SK-N-SH (cell line): ENCODE measurements at regions not wholly inside any gene's neighbourhood (a gene's known extent, or its start where the extent isn't known, plus 50 kb on each side); places are given as distances from the start of the nearest gene placed in this dataset.

Experiments used
- CTCF ChIA-PET: fragments of 300-600, 350-600 bp; formaldehyde crosslinking; extraction: SDS; loops from one replicate; lab custom pipeline; 2021; lab: Yijun Ruan, JAX
- POLR2A ChIA-PET: fragments of 350-600 bp; sonication (Branson Sonifier 250); formaldehyde crosslinking; extraction: SDS; loops from one replicate; lab custom pipeline; 2020; ENCODE audit warnings: antibody characterized with exemption, inconsistent platforms; lab: Yijun Ruan, JAX
- DNase-seq: peaks from one replicate; pipeline ENCODE4 v3.0.0; 2012
- H2AFZ ChIP-seq: fragments of 200-600 bp; sonication (generic); 2 replicates; pipeline ENCODE4 v1.8.1; 2016; ENCODE audit warnings: antibody characterized with exemption, mild to moderate bottlenecking, low read depth
- H3F3A ChIP-seq: fragments of 200-600 bp; sonication (generic); replicated peaks from 2 replicates; pipeline ENCODE3; 2016; ENCODE audit warnings: antibody characterized with exemption, mild to moderate bottlenecking; ENCODE audit not compliant: insufficient read depth
- H3K27ac ChIP-seq, 2 experiments: fragments of 200-500 bp in 1 of 2; fragments of 200-600 bp in 1 of 2; sonication (Bioruptor generic) in 1 of 2; sonication (generic), shearing (Covaris generic) in 1 of 2; 2 replicates each; pipeline versions ENCODE4 v1.5.1 to v1.6.1; 2014 to 2016; ENCODE audit warnings: low read depth in 2 of 2, inconsistent platforms in 1 of 2, low read length in 1 of 2, mild to moderate bottlenecking in 1 of 2, mixed read lengths in 1 of 2
- H3K27me3 ChIP-seq: fragments of 200-600 bp; sonication (generic), shearing (Covaris generic); 2 replicates; pipeline ENCODE4 v1.6.1; 2016; ENCODE audit warnings: mixed run types; ENCODE audit not compliant: insufficient read depth
- H3K36me3 ChIP-seq, 2 experiments: fragments of 200-500 bp in 1 of 2; fragments of 200-600 bp in 1 of 2; sonication (Bioruptor generic) in 1 of 2; sonication (generic) in 1 of 2; replicated peaks in 1 of 2; 2 replicates each; pipeline versions ENCODE3 to v1.5.1; 2014 to 2016; ENCODE audit warnings: low read length in 1 of 2, mild to moderate bottlenecking in 1 of 2; ENCODE audit not compliant: insufficient read depth in 2 of 2, control insufficient read depth in 1 of 2
- H3K4me1 ChIP-seq, 2 experiments: fragments of 200-500 bp in 1 of 2; fragments of 200-600 bp in 1 of 2; sonication (Bioruptor generic) in 1 of 2; sonication (generic), shearing (Covaris generic) in 1 of 2; 2 replicates each; pipeline versions ENCODE4 v1.5.1 to v1.6.1; 2014 to 2016; ENCODE audit warnings: low read depth in 1 of 2, low read length in 1 of 2, mixed run types in 1 of 2; ENCODE audit not compliant: insufficient read depth in 2 of 2, control insufficient read depth in 1 of 2
- H3K4me2 ChIP-seq: fragments of 200-600 bp; sonication (generic), shearing (Covaris generic); 2 replicates; pipeline ENCODE4 v1.6.1; 2017; ENCODE audit warnings: mixed run types
- H3K4me3 ChIP-seq, 2 experiments: fragments of 200-500 bp in 1 of 2; fragments of 200-600 bp in 1 of 2; sonication (Bioruptor generic) in 1 of 2; sonication (generic), shearing (Covaris generic) in 1 of 2; 2 replicates each; pipeline versions ENCODE4 v1.5.1 to v1.8.1; 2014 to 2016; ENCODE audit warnings: low read depth in 2 of 2, inconsistent platforms in 1 of 2, low read length in 1 of 2, mild to moderate bottlenecking in 1 of 2, mixed read lengths in 1 of 2, moderate library complexity in 1 of 2
- H3K79me2 ChIP-seq: fragments of 200-600 bp; sonication (generic); 2 replicates; pipeline ENCODE4 v1.8.1; 2017; ENCODE audit warnings: mild to moderate bottlenecking; ENCODE audit not compliant: insufficient read depth
- H3K9ac ChIP-seq: fragments of 200-600 bp; sonication (generic); 2 replicates; pipeline ENCODE4 v1.6.1; 2017; ENCODE audit warnings: mixed run types
- H3K9me2 ChIP-seq: fragments of 200-600 bp; sonication (generic); 2 replicates; pipeline ENCODE4 v1.6.1; 2017; ENCODE audit warnings: mixed run types
- H3K9me3 ChIP-seq: fragments of 200-600 bp; sonication (generic); 2 replicates; pipeline ENCODE4 v1.6.1; 2017; ENCODE audit warnings: mixed run types, mild to moderate bottlenecking, moderate library complexity
- H4K20me1 ChIP-seq: fragments of 200-600 bp; sonication (generic); 2 replicates; pipeline ENCODE4 v1.6.1; 2017; ENCODE audit warnings: mild to moderate bottlenecking, mixed run types; ENCODE audit not compliant: insufficient read depth
- ELF1 ChIP-seq: IDR thresholded peaks from 2 replicates; pipeline ENCODE4 v1.4.0; 2012
- FOSL2 ChIP-seq: IDR thresholded peaks from 2 replicates; pipeline ENCODE4 v1.4.0; 2012; ENCODE audit warnings: low read depth, mild to moderate bottlenecking, moderate library complexity, borderline replicate concordance
- JUND ChIP-seq: IDR thresholded peaks from 2 replicates; pipeline ENCODE4 v1.4.0; 2012
- TCF12 ChIP-seq: IDR thresholded peaks from 2 replicates; pipeline ENCODE4 v1.4.0; 2012
- WGBS: methylation state at CpG from one replicate; pipeline ENCODE4 v1.1.6; 2017; ENCODE audit warnings: low lambda C conversion rate; 5-methylcytosine and 5-hydroxymethylcytosine counted together
- TF ChIP-seq, protein P1 (sequence below): IDR thresholded peaks from 2 replicates; pipeline ENCODE4 v1.4.0; 2012; ENCODE audit warnings: low read depth, borderline replicate concordance
- TF ChIP-seq, protein P2 (sequence below): fragments of 150-350 bp; IDR thresholded peaks from 2 replicates; pipeline ENCODE4 v1.6.1; 2016; ENCODE audit warnings: mild to moderate bottlenecking, low read depth, low read length
- TF ChIP-seq, protein P3 (sequence below): IDR thresholded peaks from 2 replicates; pipeline ENCODE4; 2012
- TF ChIP-seq, protein P4 (sequence below): IDR thresholded peaks from 2 replicates; pipeline ENCODE4 v1.6.1; 2012; ENCODE audit warnings: mild to moderate bottlenecking, low read depth, low read length, moderate library complexity

DNA sequence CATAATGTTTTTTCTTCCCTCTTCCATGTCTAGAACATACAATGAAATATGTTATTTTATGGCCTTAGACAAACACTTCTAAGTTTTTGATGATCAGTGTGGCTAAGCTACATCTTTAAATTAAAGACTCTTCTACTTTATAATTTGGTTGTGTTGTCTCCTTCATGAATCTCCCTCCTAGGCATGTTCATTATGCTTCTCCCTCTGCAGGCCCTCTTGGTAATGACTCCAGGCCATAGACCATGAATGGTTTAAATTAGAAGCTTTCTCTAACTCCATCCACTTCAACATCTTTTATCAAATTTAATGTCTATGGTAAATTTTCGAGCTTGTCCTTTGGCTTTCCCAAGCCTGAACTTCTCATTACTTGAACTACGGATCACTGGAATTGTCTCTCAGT, 342.7 kb upstream of the ADAMTS16 start (continued):
- TF ChIP-seq, protein P1, sequence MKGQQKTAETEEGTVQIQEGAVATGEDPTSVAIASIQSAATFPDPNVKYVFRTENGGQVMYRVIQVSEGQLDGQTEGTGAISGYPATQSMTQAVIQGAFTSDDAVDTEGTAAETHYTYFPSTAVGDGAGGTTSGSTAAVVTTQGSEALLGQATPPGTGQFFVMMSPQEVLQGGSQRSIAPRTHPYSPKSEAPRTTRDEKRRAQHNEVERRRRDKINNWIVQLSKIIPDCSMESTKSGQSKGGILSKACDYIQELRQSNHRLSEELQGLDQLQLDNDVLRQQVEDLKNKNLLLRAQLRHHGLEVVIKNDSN, result no peak
- TF ChIP-seq ELF1, result no peak
- TF ChIP-seq, protein P2, sequence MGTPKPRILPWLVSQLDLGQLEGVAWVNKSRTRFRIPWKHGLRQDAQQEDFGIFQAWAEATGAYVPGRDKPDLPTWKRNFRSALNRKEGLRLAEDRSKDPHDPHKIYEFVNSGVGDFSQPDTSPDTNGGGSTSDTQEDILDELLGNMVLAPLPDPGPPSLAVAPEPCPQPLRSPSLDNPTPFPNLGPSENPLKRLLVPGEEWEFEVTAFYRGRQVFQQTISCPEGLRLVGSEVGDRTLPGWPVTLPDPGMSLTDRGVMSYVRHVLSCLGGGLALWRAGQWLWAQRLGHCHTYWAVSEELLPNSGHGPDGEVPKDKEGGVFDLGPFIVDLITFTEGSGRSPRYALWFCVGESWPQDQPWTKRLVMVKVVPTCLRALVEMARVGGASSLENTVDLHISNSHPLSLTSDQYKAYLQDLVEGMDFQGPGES, result no peak

DNA sequence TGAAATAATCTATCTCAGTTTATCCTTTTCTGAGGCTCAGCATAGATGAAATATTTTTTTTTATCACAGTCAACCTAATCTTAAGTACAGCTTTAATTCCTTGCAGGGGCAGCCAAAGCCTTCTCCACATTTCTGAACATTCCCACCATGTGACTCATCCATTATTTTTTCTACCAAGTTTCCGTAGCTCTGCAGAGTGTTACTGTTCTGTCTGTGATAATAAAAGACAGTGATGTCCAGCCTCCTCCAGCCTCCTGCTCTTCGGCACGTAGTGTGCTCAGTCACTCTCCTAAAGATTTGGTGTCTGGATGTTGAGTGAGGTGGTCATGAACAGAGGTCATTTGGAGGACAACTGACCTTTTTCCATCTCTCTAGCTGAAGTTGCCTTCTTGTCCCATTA, 338.1 kb upstream of the ADAMTS16 start:
- no peaks in the 10 kb centered on the region for H3K9me3 ChIP-seq
- no peaks in the 10 kb centered on the region for H3K79me2 ChIP-seq
- no peaks in the 10 kb centered on the region for H3K4me1 ChIP-seq
- H3K4me3 ChIP-seq, result no peak overlapping the region
- DNase-seq, result no peak
- H3K27ac ChIP-seq, result peak overlapping the region in 1 of 2 experiments; percentile 22; a peak in 1 of 4 replicates
- peak; percentile 67 for TF ChIP-seq TCF12
- TF ChIP-seq, protein P3, sequence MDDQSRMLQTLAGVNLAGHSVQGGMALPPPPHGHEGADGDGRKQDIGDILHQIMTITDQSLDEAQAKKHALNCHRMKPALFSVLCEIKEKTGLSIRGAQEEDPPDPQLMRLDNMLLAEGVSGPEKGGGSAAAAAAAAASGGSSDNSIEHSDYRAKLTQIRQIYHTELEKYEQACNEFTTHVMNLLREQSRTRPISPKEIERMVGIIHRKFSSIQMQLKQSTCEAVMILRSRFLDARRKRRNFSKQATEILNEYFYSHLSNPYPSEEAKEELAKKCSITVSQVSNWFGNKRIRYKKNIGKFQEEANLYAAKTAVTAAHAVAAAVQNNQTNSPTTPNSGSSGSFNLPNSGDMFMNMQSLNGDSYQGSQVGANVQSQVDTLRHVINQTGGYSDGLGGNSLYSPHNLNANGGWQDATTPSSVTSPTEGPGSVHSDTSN, result peak; percentile 55
- TF ChIP-seq, protein P4, sequence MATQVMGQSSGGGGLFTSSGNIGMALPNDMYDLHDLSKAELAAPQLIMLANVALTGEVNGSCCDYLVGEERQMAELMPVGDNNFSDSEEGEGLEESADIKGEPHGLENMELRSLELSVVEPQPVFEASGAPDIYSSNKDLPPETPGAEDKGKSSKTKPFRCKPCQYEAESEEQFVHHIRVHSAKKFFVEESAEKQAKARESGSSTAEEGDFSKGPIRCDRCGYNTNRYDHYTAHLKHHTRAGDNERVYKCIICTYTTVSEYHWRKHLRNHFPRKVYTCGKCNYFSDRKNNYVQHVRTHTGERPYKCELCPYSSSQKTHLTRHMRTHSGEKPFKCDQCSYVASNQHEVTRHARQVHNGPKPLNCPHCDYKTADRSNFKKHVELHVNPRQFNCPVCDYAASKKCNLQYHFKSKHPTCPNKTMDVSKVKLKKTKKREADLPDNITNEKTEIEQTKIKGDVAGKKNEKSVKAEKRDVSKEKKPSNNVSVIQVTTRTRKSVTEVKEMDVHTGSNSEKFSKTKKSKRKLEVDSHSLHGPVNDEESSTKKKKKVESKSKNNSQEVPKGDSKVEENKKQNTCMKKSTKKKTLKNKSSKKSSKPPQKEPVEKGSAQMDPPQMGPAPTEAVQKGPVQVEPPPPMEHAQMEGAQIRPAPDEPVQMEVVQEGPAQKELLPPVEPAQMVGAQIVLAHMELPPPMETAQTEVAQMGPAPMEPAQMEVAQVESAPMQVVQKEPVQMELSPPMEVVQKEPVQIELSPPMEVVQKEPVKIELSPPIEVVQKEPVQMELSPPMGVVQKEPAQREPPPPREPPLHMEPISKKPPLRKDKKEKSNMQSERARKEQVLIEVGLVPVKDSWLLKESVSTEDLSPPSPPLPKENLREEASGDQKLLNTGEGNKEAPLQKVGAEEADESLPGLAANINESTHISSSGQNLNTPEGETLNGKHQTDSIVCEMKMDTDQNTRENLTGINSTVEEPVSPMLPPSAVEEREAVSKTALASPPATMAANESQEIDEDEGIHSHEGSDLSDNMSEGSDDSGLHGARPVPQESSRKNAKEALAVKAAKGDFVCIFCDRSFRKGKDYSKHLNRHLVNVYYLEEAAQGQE, result no peak
- TF ChIP-seq FOSL2, result 0 out of 2 replicates have a peak, but pooled peaks have one; percentile 7
- TF ChIP-seq JUND, result 0 out of 2 replicates have a peak, but pooled peaks have one; percentile 38
- TF ChIP-seq, all 33 proteins: peak for 4
- no peak overlapping the region for H2AFZ ChIP-seq
- no peak overlapping the region for H3K9ac ChIP-seq
- H3K27me3 ChIP-seq, result no peaks in the 10 kb centered on the region
- H3K36me3 ChIP-seq, result no peaks in the 10 kb centered on the region
- POLR2A ChIA-PET, result no interaction called here
- peaks cover 5% of the 10 kb centered on the region for H3F3A ChIP-seq
- H3K4me2 ChIP-seq, result peak overlapping the region; percentile 42
- CTCF ChIA-PET, result no interaction called here
- H4K20me1 ChIP-seq, result no peaks in the 10 kb centered on the region
- WGBS, result 0% methylated on average over 3 of the region's 3 CpGs
- H3K9me2 ChIP-seq, result no peaks in the 10 kb centered on the region
